ENCODE measurements at regions not wholly inside any gene's neighbourhood (a gene's known extent, or its start where the extent isn't known, plus 50 kb on each side); places are given as distances from the start of the nearest gene placed in this dataset.

- H3K27me3 ChIP-seq (ENCODE audit: control insufficient read depth in 2 of 2, insufficient read depth in 2 of 2, low read length in 2 of 2) = no peaks in the 10 kb centered on the region
- no peak overlapping the region for H3K4me2 ChIP-seq (ENCODE audit: insufficient read depth, low read length)
- H3K4me1 ChIP-seq (replicated peaks in 1 of 2; ENCODE audit: control insufficient read depth in 2 of 2, insufficient read depth in 2 of 2, low read length in 2 of 2) = no peaks in the 10 kb centered on the region
- DNase-seq (ENCODE audit: extremely low read depth in 1 of 4, low spot score in 3 of 4) = no peak
- 3% methylated on average over 5 of the region's 5 CpGs for WGBS (ENCODE audit: insufficient coverage, low coverage, missing lambda C conversion rate)
- no peak for FAIRE-seq
- H3K9me3 ChIP-seq (replicated peaks; ENCODE audit: control insufficient read depth, insufficient read depth, low read depth, low read length) = no peaks in the 10 kb centered on the region
- H3K36me3 ChIP-seq (ENCODE audit: control insufficient read depth, insufficient read depth, low read length) = no peaks in the 10 kb centered on the region
- no peaks in the 10 kb centered on the region for H3K79me2 ChIP-seq (ENCODE audit: control insufficient read depth, insufficient read depth, low read length)
- in situ Hi-C loops (cut with MboI) = no loop called here
- H3K9me1 ChIP-seq (ENCODE audit: control insufficient read depth, insufficient read depth, low read length) = no peaks in the 10 kb centered on the region
- no TSS peak for BruUV-seq (replicated peaks)
- POLR2A ChIA-PET = no interaction called here
- TF ChIP-seq MIER1 (IDR thresholded peaks at IDR 0.05; ENCODE audit: low read depth) (no peak), GATAD2B (IDR thresholded peaks at IDR 0.05; ENCODE audit: borderline replicate concordance) (no peak), CREB5 (CRISPR knock-in tag; IDR thresholded peaks at IDR 0.05) (no peak), YY1 (IDR thresholded peaks at IDR 0.05; ENCODE audit: borderline replicate concordance in 1 of 3, control insufficient read depth in 1 of 3, extremely low read depth in 1 of 3, insufficient read depth in 3 of 3, insufficient read length in 1 of 3, insufficient replicate concordance in 2 of 3, low read depth in 1 of 3, low read length in 2 of 3) (no peak), ZNF561 (CRISPR knock-in tag; conservative IDR thresholded peaks at IDR 0.05) (no peak), FUS (optimal IDR thresholded peaks at IDR 0.05; ENCODE audit: low read depth, low read length) (no peak), CTBP1 (IDR thresholded peaks at IDR 0.05; ENCODE audit: borderline replicate concordance) (no peak), MCM3 (IDR thresholded peaks at IDR 0.05) (no peak), ZNF778 (CRISPR knock-in tag; IDR thresholded peaks at IDR 0.05) (no peak), EP300 (IDR thresholded peaks at IDR 0.05; ENCODE audit: low read length) (no peak), SFPQ (IDR thresholded peaks at IDR 0.05; ENCODE audit: low read depth, low read length) (no peak), ZNF224 (CRISPR knock-in tag; IDR thresholded peaks at IDR 0.05) (no peak), ZNF263 (CRISPR knock-in tag; IDR thresholded peaks at IDR 0.05; ENCODE audit: borderline replicate concordance) (no peak)
- TF ChIP-seq, protein P1, sequence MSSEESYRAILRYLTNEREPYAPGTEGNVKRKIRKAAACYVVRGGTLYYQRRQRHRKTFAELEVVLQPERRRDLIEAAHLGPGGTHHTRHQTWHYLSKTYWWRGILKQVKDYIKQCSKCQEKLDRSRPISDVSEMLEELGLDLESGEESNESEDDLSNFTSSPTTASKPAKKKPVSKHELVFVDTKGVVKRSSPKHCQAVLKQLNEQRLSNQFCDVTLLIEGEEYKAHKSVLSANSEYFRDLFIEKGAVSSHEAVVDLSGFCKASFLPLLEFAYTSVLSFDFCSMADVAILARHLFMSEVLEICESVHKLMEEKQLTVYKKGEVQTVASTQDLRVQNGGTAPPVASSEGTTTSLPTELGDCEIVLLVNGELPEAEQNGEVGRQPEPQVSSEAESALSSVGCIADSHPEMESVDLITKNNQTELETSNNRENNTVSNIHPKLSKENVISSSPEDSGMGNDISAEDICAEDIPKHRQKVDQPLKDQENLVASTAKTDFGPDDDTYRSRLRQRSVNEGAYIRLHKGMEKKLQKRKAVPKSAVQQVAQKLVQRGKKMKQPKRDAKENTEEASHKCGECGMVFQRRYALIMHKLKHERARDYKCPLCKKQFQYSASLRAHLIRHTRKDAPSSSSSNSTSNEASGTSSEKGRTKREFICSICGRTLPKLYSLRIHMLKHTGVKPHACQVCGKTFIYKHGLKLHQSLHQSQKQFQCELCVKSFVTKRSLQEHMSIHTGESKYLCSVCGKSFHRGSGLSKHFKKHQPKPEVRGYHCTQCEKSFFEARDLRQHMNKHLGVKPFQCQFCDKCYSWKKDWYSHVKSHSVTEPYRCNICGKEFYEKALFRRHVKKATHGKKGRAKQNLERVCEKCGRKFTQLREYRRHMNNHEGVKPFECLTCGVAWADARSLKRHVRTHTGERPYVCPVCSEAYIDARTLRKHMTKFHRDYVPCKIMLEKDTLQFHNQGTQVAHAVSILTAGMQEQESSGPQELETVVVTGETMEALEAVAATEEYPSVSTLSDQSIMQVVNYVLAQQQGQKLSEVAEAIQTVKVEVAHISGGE (CRISPR knock-in tag; IDR thresholded peaks at IDR 0.05) = no peak
- intact Hi-C loops (cut with micrococcal nuclease) = no loop called here
- no peak overlapping the region for H3K27ac ChIP-seq (ENCODE audit: extremely low read depth, low read depth, low read length)
- CTCF ChIA-PET (ENCODE audit: low intra/inter-chr PET ratio) = interaction anchor here (0.6 kb wide), 1 partner anchor 80 kb away, joined by 4 read pairs; no protein-coding TSS in a partner anchor
- H3K9ac ChIP-seq (ENCODE audit: insufficient read depth in 1 of 2, low read depth in 2 of 2, low read length in 2 of 2) = no peak overlapping the region
- H3K4me3 ChIP-seq = no peak overlapping the region
- H2AFZ ChIP-seq (ENCODE audit: low read depth, low read length) = no peak overlapping the region
- no peaks in the 10 kb centered on the region for H4K20me1 ChIP-seq (replicated peaks; ENCODE audit: control insufficient read depth, insufficient read depth, low read length)
- no peak for ATAC-seq
Observed at GRCh38 chr4:171524903-171525302, 288.3 kb upstream of the GALNTL6 start.

Data from K562 (cell line).